Gastroesophageal sphincter (tissue), 4 donors: ENCODE measurements at regions not wholly inside any gene's neighbourhood (a gene's known extent, or its start where the extent isn't known, plus 50 kb on each side); places are given as distances from the start of the nearest gene placed in this dataset.

Experiments used
- ATAC-seq: fragments of 150-250 bp; one replicate; pipeline ENCODE4 v1.9.1; 2016; ENCODE audit warnings: mild to moderate bottlenecking, moderate library complexity
- H3K27ac ChIP-seq, 4 donors: fragments of 200-600 bp; sonication (generic) in 3 of 4; 1 replicate in 3 of 4; 2 replicates in 1 of 4; pipeline ENCODE4 v1.5.1; 2016 to 2019
- H3K27me3 ChIP-seq: fragments of 200-600 bp; sonication (generic); one replicate; pipeline ENCODE4 v1.5.1; 2019
- H3K36me3 ChIP-seq, 2 donors: fragments of 200-600 bp; sonication (generic); one replicate each; pipeline ENCODE4 v1.5.1; 2019; ENCODE audit warnings: control low read depth in 1 of 2
- H3K4me1 ChIP-seq, 3 donors: fragments of 200-600 bp; sonication (generic); 1 replicate in 2 of 3; 2 replicates in 1 of 3; pipeline ENCODE4 v1.5.1; 2016 to 2019; ENCODE audit warnings: control low read depth in 2 of 3
- H3K4me3 ChIP-seq, 2 donors: fragments of 200-600 bp; sonication (generic); one replicate each; pipeline ENCODE4 v1.5.1; 2019; ENCODE audit warnings: mild to moderate bottlenecking in 1 of 2, moderate library complexity in 1 of 2
- H3K9me3 ChIP-seq, 3 donors: fragments of 200-600 bp; sonication (generic); one replicate each; pipeline ENCODE4 v1.5.1; 2017 to 2019; ENCODE audit warnings: control low read depth in 2 of 3
- EP300 ChIP-seq: sonication (generic); formaldehyde crosslinking; IDR thresholded peaks from one replicate; pipeline ENCODE4 v1.6.1; 2017; ENCODE audit warnings: antibody characterized with exemption, mild to moderate bottlenecking
- POLR2A ChIP-seq, 2 donors: fragments of 450-650 bp; IDR thresholded peaks; one replicate each; pipeline ENCODE4 v1.6.1; 2017; ENCODE audit warnings: antibody characterized with exemption in 2 of 2, mild to moderate bottlenecking in 2 of 2, moderate library complexity in 1 of 2
- POLR2AphosphoS5 ChIP-seq: sonication (generic); formaldehyde crosslinking; IDR thresholded peaks from one replicate; pipeline ENCODE4 v1.6.1; 2017; ENCODE audit warnings: antibody characterized with exemption
- whole genome bisulfite sequencing, 2 donors: methylation state at CpG; one replicate each; pipeline ENCODE4 v1.1.5; 2018; ENCODE audit warnings: low coverage in 1 of 2; 5-methylcytosine and 5-hydroxymethylcytosine counted together
- TF ChIP-seq, protein P1 (sequence below), 4 experiments: fragments of 200-600 bp in 2 of 4; fragments of 450-650 bp in 2 of 4; sonication (generic) in 1 of 4; IDR thresholded peaks; one replicate each; pipeline ENCODE4 v1.5.1; 2017 to 2019; ENCODE audit warnings: antibody characterized with exemption in 4 of 4, mild to moderate bottlenecking in 2 of 4, moderate library complexity in 2 of 4

DNA sequence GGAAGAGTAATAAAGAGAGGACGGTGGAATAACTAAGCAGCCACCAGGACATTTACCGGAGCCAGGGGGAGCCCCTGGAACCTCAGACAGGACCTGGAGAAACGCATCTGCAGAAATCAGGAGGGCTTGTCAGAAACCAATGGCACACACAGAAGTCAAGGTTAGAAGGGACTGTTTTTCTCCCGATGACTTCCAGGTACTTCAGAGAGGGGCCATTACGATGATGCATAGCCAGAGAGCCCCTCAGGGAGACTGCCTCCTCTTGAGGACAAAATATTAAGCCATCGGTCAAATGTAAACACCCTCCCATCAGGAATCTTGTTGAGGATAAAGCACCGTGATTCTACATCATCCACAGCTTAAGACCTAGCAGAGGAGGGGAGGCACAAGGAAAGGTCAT lies 333.6 kb upstream of the CDH5 start:
- no peaks in the 10 kb centered on the region for H3K36me3 ChIP-seq
- H3K27ac ChIP-seq = no peak overlapping the region
- no peak for ATAC-seq
- H3K4me1 ChIP-seq = peaks cover 0 to 33% (median 9%) of the 10 kb centered on the region in 3 donors
- no peak overlapping the region for H3K4me3 ChIP-seq
- TF ChIP-seq, protein P1, sequence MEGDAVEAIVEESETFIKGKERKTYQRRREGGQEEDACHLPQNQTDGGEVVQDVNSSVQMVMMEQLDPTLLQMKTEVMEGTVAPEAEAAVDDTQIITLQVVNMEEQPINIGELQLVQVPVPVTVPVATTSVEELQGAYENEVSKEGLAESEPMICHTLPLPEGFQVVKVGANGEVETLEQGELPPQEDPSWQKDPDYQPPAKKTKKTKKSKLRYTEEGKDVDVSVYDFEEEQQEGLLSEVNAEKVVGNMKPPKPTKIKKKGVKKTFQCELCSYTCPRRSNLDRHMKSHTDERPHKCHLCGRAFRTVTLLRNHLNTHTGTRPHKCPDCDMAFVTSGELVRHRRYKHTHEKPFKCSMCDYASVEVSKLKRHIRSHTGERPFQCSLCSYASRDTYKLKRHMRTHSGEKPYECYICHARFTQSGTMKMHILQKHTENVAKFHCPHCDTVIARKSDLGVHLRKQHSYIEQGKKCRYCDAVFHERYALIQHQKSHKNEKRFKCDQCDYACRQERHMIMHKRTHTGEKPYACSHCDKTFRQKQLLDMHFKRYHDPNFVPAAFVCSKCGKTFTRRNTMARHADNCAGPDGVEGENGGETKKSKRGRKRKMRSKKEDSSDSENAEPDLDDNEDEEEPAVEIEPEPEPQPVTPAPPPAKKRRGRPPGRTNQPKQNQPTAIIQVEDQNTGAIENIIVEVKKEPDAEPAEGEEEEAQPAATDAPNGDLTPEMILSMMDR (IDR thresholded peaks at IDR 0.05) = no peak
- TF ChIP-seq EP300 (no peak), POLR2A (IDR thresholded peaks at IDR 0.05) (no peak), POLR2AphosphoS5 (no peak)
- H3K9me3 ChIP-seq = no peaks in the 10 kb centered on the region
- H3K27me3 ChIP-seq = no peaks in the 10 kb centered on the region
- WGBS, 2 donors = 91 to 92% methylated on average over 4 to 6 of the region's 7 CpGs

DNA sequence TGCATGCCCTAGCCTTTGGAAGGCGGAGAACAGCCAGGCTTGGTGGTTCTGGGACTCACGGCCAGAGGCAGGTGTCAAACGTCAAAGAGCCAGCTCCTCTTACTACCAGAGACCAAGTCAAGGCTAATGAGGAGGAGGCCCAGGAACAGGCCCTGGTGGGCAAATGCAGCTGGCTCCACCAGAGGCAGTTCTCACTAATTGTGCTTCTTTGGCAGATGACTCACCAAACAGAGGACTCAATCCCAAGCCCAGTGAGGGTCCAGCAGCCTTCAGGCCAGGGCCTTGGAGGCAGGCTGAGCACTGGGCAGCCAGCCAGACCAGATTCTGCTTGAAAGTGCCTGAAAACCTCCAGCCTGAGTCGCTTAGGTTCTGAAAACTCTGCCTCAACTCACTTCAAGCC lies 336.5 kb upstream of the CDH5 start:
- H3K27ac ChIP-seq = no peak overlapping the region
- ATAC-seq = no peak
- no peaks in the 10 kb centered on the region for H3K27me3 ChIP-seq
- H3K9me3 ChIP-seq = peaks cover 0 to 2% (median 0%) of the 10 kb centered on the region in 3 donors
- 88 to 100% methylated on average over 2 to 3 of the region's 4 CpGs for whole genome bisulfite sequencing, 2 donors
- TF ChIP-seq, protein P1 (IDR thresholded peaks at IDR 0.05) = no peak
- TF ChIP-seq EP300 (no peak), POLR2A (IDR thresholded peaks at IDR 0.05) (no peak), POLR2AphosphoS5 (no peak)
- no peaks in the 10 kb centered on the region for H3K36me3 ChIP-seq
- H3K4me3 ChIP-seq = no peak overlapping the region
- peaks cover 0 to 13% (median 3%) of the 10 kb centered on the region in 3 donors for H3K4me1 ChIP-seq

DNA sequence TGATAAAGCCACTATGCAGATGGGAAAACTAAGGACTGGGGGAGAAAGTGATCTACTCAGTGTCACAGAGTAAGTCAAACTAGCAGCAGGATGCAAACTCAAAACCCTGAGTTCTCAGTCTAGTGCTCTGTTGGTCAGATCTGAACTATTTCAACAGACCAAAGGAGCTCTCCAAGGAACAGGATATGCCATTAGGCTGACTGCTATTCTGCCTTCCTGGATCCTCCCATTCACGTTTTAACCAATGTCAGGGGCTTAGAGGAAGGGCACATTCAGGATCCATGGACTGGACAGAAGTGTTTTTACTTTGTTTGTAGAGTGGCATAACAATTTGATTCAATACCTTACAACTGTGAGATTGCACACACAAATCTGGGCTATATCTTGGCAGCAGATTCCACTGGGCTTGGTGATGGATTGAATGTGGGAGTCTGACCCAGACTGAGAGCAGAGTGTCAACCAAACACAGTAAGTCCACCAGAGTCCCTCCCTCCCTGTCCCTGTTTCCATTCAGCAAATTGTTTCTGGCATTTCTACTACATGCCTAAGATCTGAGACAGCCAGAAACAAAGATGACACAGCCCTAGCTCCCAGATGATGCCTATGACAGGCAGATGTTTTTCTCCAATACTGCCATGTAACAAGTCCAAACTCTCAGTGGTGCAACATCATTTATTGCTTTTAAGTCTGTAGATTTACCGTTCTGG lies 337.8 kb upstream of the CDH5 start:
- Histone ChIP-seq H3K4me3 (no peak overlapping the region), H3K36me3 (no peaks in the 10 kb centered on the region), H3K27ac (peak overlapping the region in 1 of 4 donors; percentile 30)

DNA sequence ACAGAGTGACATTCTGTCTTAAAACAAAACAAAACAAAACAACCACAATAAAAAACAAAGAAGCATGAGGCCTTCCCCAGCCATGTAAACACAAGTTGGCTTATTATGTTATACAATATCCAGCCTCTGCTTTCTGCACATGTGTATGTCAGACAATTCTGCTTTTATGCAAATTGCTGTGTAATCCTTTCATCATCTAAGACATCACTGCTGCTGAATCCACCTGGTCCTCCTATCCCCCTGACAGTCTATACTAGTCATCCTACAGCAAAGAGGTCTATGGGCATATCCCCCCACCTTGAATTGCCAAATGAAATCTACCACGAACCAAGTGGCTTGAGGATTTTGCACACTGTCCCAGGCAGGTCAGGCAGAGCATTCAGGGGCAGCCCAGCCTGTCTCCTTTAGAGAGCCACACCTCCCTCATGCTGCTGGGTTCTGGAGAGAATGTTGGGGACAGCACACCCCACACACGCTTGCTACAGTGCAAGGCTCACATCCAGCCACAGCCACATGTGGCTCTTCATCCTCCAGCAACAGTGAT lies 339.6 kb upstream of the CDH5 start:
- WGBS, 2 donors = 100% methylated on average over 1 of the region's 2 CpGs; no CpG with 5 or more reads in 1 of the 2 donors

More for the DNA sequence above, 337.8 kb upstream of the CDH5 start:
- WGBS, 2 donors = 27 to 42% methylated on average over 1 to 2 of the region's 2 CpGs
- no peak for TF ChIP-seq POLR2A (IDR thresholded peaks at IDR 0.05)
- TF ChIP-seq POLR2AphosphoS5 = peak; percentile 58
- peaks cover 0 to 12% (median 0%) of the 10 kb centered on the region in 3 donors for H3K9me3 ChIP-seq
- peaks cover 0 to 13% (median 3%) of the 10 kb centered on the region in 3 donors for H3K4me1 ChIP-seq
- peak; percentile 91 for ATAC-seq
- no peaks in the 10 kb centered on the region for H3K27me3 ChIP-seq

DNA sequence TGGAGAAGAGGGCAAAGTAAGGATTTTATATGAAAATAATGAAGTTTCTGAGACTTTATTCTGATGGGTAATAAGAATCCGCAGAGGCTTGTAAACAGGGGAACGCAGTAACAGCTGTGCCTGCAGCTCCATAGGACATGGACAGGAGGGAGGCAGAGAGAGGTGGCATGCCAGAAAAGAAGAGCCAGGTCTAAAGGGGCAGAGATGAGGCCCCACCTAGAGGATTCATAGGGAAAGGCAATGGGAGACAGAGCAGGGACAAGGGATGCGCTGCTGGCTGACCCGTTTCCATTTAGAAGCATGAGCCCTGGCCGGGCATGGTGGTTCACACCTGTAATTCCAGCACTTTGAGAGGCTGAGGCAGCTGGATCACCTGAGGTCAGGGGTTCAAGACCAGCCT lies 340.3 kb upstream of the CDH5 start:
- no peak for ATAC-seq

More for the DNA sequence above, 339.6 kb upstream of the CDH5 start:
- no peak for ATAC-seq
- H3K27ac ChIP-seq = no peak overlapping the region
- H3K36me3 ChIP-seq = no peaks in the 10 kb centered on the region
- no peak overlapping the region for H3K4me3 ChIP-seq
- TF ChIP-seq POLR2A (IDR thresholded peaks at IDR 0.05) (no peak), EP300 (no peak), POLR2AphosphoS5 (no peak)
- TF ChIP-seq, protein P1 (IDR thresholded peaks at IDR 0.05) = no peak
- H3K4me1 ChIP-seq = peaks cover 0 to 13% (median 3%) of the 10 kb centered on the region in 3 donors
- peaks cover 0 to 12% (median 0%) of the 10 kb centered on the region in 3 donors for H3K9me3 ChIP-seq
- no peaks in the 10 kb centered on the region for H3K27me3 ChIP-seq

More for the DNA sequence above, 340.3 kb upstream of the CDH5 start:
- Histone ChIP-seq H3K36me3 (no peaks in the 10 kb centered on the region), H3K4me3 (no peak overlapping the region), H3K4me1 (peaks cover 0 to 13% (median 3%) of the 10 kb centered on the region in 3 donors), H3K27ac (no peak overlapping the region), H3K27me3 (no peaks in the 10 kb centered on the region), H3K9me3 (peaks cover 0 to 12% (median 0%) of the 10 kb centered on the region in 3 donors)
- 82 to 84% methylated on average over 5 of the region's 5 CpGs for WGBS, 2 donors
- TF ChIP-seq POLR2A (IDR thresholded peaks at IDR 0.05) (no peak), POLR2AphosphoS5 (no peak), EP300 (no peak)
- TF ChIP-seq, protein P1 (IDR thresholded peaks at IDR 0.05) = no peak
